ENCODE measurements at regions not wholly inside any gene's neighbourhood (a gene's known extent, or its start where the extent isn't known, plus 50 kb on each side); places are given as distances from the start of the nearest gene placed in this dataset.

DNA sequence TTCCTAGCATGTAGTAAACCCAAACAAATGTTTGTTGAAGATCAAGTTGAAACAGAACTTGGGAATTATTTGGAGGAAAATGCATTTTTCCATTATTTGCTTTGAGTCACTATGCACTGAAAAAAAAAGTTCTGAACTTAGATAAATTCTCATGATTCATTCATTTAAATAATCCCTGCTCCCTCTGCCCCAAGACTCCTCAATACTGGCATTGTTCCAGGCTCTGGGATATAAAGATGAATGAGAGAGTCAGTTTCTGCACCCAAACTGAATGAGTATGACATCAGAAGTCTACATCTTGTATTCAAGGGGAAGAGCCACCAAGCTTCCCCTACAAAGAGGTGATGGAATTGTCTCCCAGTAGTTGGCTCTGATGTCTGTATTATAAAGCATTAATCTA lies 123.9 kb downstream of the SEC61B start:
- Mint-ChIP-seq H3K36me3 (no peaks in the 10 kb centered on the region), H3K4me3 (no peak overlapping the region), H3K4me1 (no peaks in the 10 kb centered on the region), H3K27ac (no peak overlapping the region), H3K27me3 (ENCODE audit: low read depth in 3 of 3) (peaks cover 0 to 2% (median 0%) of the 10 kb centered on the region in 3 donors), H3K9me3 (no peaks in the 10 kb centered on the region)
- Histone ChIP-seq H3K79me2 (ENCODE audit: insufficient read depth, low read length) (no peaks in the 10 kb centered on the region), H2AFZ (ENCODE audit: insufficient read depth, low read depth, low read length, poor library complexity, severe bottlenecking) (no peak overlapping the region), H3K36me3 (replicated peaks in 1 of 2; ENCODE audit: control insufficient read depth in 1 of 2, insufficient read depth in 2 of 2, low read length in 2 of 2) (no peaks in the 10 kb centered on the region), H3K9me3 (replicated peaks in 1 of 2; ENCODE audit: control insufficient read depth in 1 of 2, insufficient read depth in 1 of 2, low read length in 2 of 2) (no peaks in the 10 kb centered on the region), H3K4me1 (ENCODE audit: control insufficient read depth in 1 of 2, insufficient read depth in 2 of 2, low read length in 2 of 2) (no peaks in the 10 kb centered on the region), H3K4me2 (replicated peaks; ENCODE audit: extremely low read depth, low read length, poor library complexity, severe bottlenecking) (no peak overlapping the region), H3K4me3 (replicated peaks in 1 of 3; ENCODE audit: low read depth in 2 of 3, low read length in 3 of 3) (no peak overlapping the region), H4K20me1 (ENCODE audit: insufficient read depth, low read length) (no peaks in the 10 kb centered on the region), H3K27me3 (ENCODE audit: control insufficient read depth in 2 of 2, insufficient read depth in 2 of 2, low read length in 2 of 2) (no peaks in the 10 kb centered on the region), H3K9ac (ENCODE audit: insufficient read depth, low read length, poor library complexity, severe bottlenecking) (no peak overlapping the region), H3K27ac (ENCODE audit: low read depth in 1 of 2, low read length in 2 of 2) (no peak overlapping the region)
- no peak for TF ChIP-seq CTCF (IDR thresholded peaks at IDR 0.05)
- intact Hi-C loops (cut with micrococcal nuclease) = no loop called here
- DNase-seq = no peak

DNA sequence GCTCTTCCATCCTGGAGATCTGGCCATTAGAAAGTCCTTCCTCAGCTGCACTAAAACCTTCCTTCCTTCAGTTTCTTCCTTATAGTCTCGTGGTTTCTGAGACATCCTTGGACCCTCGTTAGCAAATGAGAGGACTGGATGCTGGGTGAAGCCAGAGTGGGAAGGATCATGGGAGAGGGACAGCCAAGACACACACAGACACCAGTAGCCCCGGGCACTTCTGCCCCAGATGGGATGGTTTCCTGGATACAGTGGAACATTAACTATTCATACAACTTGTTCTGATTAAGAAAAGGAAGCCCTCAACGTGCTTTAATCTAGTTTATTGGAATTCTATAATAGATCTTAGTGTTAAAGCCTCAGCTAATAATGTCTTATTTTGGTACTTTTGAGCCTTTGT lies 125.5 kb downstream of the SEC61B start:
- no CpG with 5 or more reads among the region's 4 CpGs for WGBS (ENCODE audit: insufficient coverage)
- Histone ChIP-seq H3K79me2 (ENCODE audit: insufficient read depth, low read length) (no peaks in the 10 kb centered on the region), H2AFZ (ENCODE audit: insufficient read depth, low read depth, low read length, poor library complexity, severe bottlenecking) (no peak overlapping the region), H4K20me1 (ENCODE audit: insufficient read depth, low read length) (no peaks in the 10 kb centered on the region), H3K27me3 (ENCODE audit: control insufficient read depth in 2 of 2, insufficient read depth in 2 of 2, low read length in 2 of 2) (no peaks in the 10 kb centered on the region), H3K36me3 (replicated peaks in 1 of 2; ENCODE audit: control insufficient read depth in 1 of 2, insufficient read depth in 2 of 2, low read length in 2 of 2) (no peaks in the 10 kb centered on the region), H3K27ac (ENCODE audit: low read depth in 1 of 2, low read length in 2 of 2) (no peak overlapping the region), H3K4me1 (ENCODE audit: control insufficient read depth in 1 of 2, insufficient read depth in 2 of 2, low read length in 2 of 2) (no peaks in the 10 kb centered on the region), H3K9me3 (replicated peaks in 1 of 2; ENCODE audit: control insufficient read depth in 1 of 2, insufficient read depth in 1 of 2, low read length in 2 of 2) (no peaks in the 10 kb centered on the region), H3K9ac (ENCODE audit: insufficient read depth, low read length, poor library complexity, severe bottlenecking) (no peak overlapping the region), H3K4me3 (replicated peaks in 1 of 3; ENCODE audit: low read depth in 2 of 3, low read length in 3 of 3) (no peak overlapping the region), H3K4me2 (replicated peaks; ENCODE audit: extremely low read depth, low read length, poor library complexity, severe bottlenecking) (no peak overlapping the region)
- Mint-ChIP-seq H3K27me3 (ENCODE audit: low read depth in 3 of 3) (no peaks in the 10 kb centered on the region), H3K9me3 (no peaks in the 10 kb centered on the region), H3K4me1 (no peaks in the 10 kb centered on the region), H3K27ac (no peak overlapping the region), H3K36me3 (no peaks in the 10 kb centered on the region), H3K4me3 (no peak overlapping the region)
- no peak for TF ChIP-seq CTCF (IDR thresholded peaks at IDR 0.05)
- DNase-seq = no peak
- intact Hi-C loops (cut with micrococcal nuclease) = no loop called here

All from CD14-positive monocyte (primary cell).